ENCODE measurements at regions not wholly inside any gene's neighbourhood (a gene's known extent, or its start where the extent isn't known, plus 50 kb on each side); places are given as distances from the start of the nearest gene placed in this dataset.

DNA sequence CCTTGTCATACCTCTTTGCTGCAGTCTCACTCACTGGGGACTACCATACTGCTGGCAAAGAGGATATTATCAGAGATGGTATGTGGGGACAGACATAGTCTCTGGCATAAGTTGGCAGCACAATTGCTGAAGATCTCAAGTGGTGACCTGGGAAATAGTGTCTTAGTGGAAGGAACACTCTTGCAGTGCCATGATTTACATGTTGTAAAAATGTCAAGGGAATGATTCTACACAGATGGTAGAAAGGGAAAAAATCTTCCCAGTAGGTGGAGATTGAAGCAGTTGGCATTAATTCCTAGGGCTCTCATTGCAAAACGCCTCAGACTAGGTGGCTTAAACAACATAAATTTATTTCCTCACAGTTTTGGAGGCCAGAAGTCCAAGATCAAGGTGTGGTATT, 662.2 kb downstream of the DHX35 start:
- H3K4me1 ChIP-seq (ENCODE audit: insufficient read depth, low read length): no peaks in the 10 kb centered on the region
- H3K36me3 ChIP-seq (ENCODE audit: insufficient read depth, low read length): no peaks in the 10 kb centered on the region
- no peaks in the 10 kb centered on the region for H3K27me3 ChIP-seq (ENCODE audit: insufficient read depth, low read length)
- H3K4me3 ChIP-seq (ENCODE audit: low read length in 2 of 2): no peak overlapping the region
- DNase-seq: no peak
- H3K4me3 Mint-ChIP-seq: no peak overlapping the region
- no peak overlapping the region for H3K27ac Mint-ChIP-seq
- no peak overlapping the region for H3K27ac ChIP-seq (ENCODE audit: low read depth, low read length)
- intact Hi-C loops (cut with micrococcal nuclease): no loop called here
- CTCF ChIA-PET (ENCODE audit: partially characterized antibody): no interaction called here
- H3K9me3 ChIP-seq (ENCODE audit: control insufficient read depth in 1 of 2, low read length in 2 of 2): no peaks in the 10 kb centered on the region
- no peaks in the 10 kb centered on the region for H3K36me3 Mint-ChIP-seq
- peaks cover 0 to 4% (median 2%) of the 10 kb centered on the region in 8 donors for H3K9me3 Mint-ChIP-seq
- H3K27me3 Mint-ChIP-seq: no peaks in the 10 kb centered on the region
- POLR2A ChIA-PET (ENCODE audit: partially characterized antibody): no interaction called here
- no peaks in the 10 kb centered on the region for H3K4me1 Mint-ChIP-seq

DNA sequence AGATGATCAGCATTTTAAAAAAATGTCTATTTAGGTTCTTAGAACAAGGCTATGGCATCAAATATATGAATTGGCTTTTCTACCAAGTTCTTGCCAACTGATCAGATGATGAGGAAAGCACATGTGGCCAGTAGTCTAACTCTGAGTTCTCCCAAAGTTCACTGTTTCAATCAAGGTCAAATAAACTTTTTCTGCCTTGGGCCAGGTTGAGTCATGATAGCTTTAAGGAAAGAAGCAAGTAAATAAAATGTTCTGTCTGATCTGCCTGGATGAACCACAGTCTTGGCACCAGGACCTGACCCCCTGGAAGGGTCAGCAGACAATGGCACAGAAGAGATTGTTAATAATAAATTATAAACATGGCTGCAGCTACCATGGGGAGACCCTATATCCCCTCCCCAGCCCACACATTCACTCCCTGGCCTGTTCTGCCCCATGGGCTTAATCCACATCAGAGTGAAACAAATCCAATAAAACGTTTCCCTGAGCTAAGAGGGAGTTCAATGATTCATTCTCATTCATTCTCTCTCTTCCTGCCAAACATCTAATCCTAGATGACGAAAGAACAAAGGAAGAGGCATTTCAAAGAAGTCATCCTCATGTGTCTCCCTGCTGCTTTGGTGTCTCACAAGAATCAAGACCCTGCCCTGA, 661.6 kb downstream of the DHX35 start:
- ChIA-PET CTCF (ENCODE audit: partially characterized antibody) (no interaction called here), POLR2A (ENCODE audit: partially characterized antibody) (no interaction called here)
- Mint-ChIP-seq H3K4me1 (no peaks in the 10 kb centered on the region), H3K27ac (no peak overlapping the region), H3K4me3 (no peak overlapping the region), H3K9me3 (peaks cover 0 to 4% (median 2%) of the 10 kb centered on the region in 8 donors), H3K27me3 (no peaks in the 10 kb centered on the region), H3K36me3 (no peaks in the 10 kb centered on the region)
- Histone ChIP-seq H3K36me3 (ENCODE audit: insufficient read depth, low read length) (no peaks in the 10 kb centered on the region), H3K9me3 (ENCODE audit: control insufficient read depth in 1 of 2, low read length in 2 of 2) (no peaks in the 10 kb centered on the region), H3K27me3 (ENCODE audit: insufficient read depth, low read length) (no peaks in the 10 kb centered on the region), H3K4me1 (ENCODE audit: insufficient read depth, low read length) (no peaks in the 10 kb centered on the region), H3K27ac (ENCODE audit: low read depth, low read length) (no peak overlapping the region), H3K4me3 (ENCODE audit: low read length in 2 of 2) (no peak overlapping the region)
- intact Hi-C loops (cut with micrococcal nuclease): no loop called here
- no peak for DNase-seq

DNA sequence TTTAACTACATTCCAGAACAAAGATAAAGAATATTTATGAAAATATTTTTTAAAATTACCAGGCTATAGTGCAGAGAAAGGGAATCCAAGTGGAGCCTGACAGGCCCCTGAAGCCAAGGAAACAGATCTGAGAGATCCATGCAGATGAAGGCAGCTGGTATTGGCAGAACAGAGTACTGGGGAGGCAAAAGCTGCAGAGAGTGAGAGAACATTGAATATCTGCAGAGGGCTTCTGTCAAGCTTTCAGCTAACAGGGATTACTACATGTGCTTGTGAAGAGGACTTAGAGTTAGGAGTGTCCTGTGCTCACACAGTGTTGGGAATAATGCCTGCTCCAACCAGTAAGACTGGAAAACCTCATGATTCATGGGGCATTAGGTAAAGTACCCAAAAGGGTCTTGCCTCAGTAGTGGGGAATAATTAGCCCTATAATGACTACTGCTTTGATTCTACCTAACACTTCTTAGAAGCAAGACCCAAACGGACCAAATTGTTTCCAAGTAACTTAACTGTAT, 657.2 kb downstream of the DHX35 start:
- Histone ChIP-seq H3K9me3 (ENCODE audit: control insufficient read depth in 1 of 2, low read length in 2 of 2) (no peaks in the 10 kb centered on the region), H3K4me1 (ENCODE audit: insufficient read depth, low read length) (no peaks in the 10 kb centered on the region), H3K27ac (ENCODE audit: low read depth, low read length) (no peak overlapping the region), H3K27me3 (ENCODE audit: insufficient read depth, low read length) (no peaks in the 10 kb centered on the region), H3K36me3 (ENCODE audit: insufficient read depth, low read length) (no peaks in the 10 kb centered on the region), H3K4me3 (ENCODE audit: low read length in 2 of 2) (no peak overlapping the region)
- DNase-seq: no peak
- Mint-ChIP-seq H3K9me3 (peaks cover 0 to 4% (median 2%) of the 10 kb centered on the region in 8 donors), H3K27ac (no peak overlapping the region), H3K4me1 (no peaks in the 10 kb centered on the region), H3K36me3 (no peaks in the 10 kb centered on the region), H3K4me3 (no peak overlapping the region), H3K27me3 (no peaks in the 10 kb centered on the region)
- POLR2A ChIA-PET (ENCODE audit: partially characterized antibody): no interaction called here
- intact Hi-C loops (cut with micrococcal nuclease): no loop called here
- CTCF ChIA-PET (ENCODE audit: partially characterized antibody): no interaction called here

DNA sequence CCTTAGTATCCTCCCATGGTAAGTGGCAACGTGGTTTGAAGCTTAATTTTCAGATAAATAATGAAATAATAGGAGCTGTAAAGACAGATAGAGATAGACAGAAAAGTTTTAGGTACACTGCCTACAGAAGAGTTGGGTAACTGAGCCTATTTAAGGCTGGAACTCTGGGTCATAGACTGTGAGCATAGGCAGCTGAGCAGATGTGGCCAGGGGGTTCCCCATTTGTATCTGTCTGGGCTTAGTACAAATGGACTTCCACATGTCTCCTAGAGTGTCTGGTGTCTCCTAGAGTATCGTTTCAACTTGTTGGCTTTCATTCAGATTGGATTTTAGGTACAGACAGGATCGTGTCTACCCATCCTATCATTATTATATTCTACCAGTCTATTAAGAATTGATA, 649.8 kb downstream of the DHX35 start:
- no peaks in the 10 kb centered on the region for H3K9me3 ChIP-seq (ENCODE audit: control insufficient read depth in 1 of 2, low read length in 2 of 2)
- ChIA-PET POLR2A (ENCODE audit: partially characterized antibody) (no interaction called here), CTCF (ENCODE audit: partially characterized antibody) (no interaction called here)
- H3K27me3 ChIP-seq (ENCODE audit: insufficient read depth, low read length): no peaks in the 10 kb centered on the region
- intact Hi-C loops (cut with micrococcal nuclease): no loop called here
- no peaks in the 10 kb centered on the region for H3K4me1 ChIP-seq (ENCODE audit: insufficient read depth, low read length)
- Mint-ChIP-seq H3K9me3 (peaks cover 0 to 28% (median 7%) of the 10 kb centered on the region in 8 donors), H3K4me1 (no peaks in the 10 kb centered on the region), H3K27me3 (no peaks in the 10 kb centered on the region), H3K36me3 (no peaks in the 10 kb centered on the region), H3K27ac (no peak overlapping the region), H3K4me3 (no peak overlapping the region)
- H3K4me3 ChIP-seq (ENCODE audit: low read length in 2 of 2): no peak overlapping the region
- no peak overlapping the region for H3K27ac ChIP-seq (ENCODE audit: low read depth, low read length)
- no peaks in the 10 kb centered on the region for H3K36me3 ChIP-seq (ENCODE audit: insufficient read depth, low read length)
- DNase-seq: no peak

DNA sequence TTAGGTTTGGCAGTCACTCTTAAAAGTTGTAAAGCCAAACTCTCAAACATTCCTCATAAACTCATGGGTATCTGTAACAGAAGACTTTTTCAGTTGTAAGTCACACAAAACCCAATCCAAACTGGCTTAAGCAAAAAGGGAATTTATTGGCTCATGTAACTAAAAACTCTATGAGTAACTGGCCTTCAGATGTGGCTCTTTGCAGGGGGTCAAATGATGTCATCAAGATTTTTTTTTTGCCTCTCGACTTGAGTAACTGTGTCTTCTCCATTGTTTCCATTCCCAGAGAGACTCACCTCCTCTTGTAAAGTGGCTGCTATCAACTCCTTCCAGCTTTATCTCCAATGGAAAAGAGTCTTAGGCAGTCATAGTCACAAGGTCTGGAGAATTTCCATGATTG, 645.0 kb downstream of the DHX35 start:
- Mint-ChIP-seq H3K4me3 (no peak overlapping the region), H3K27me3 (peaks cover 0 to 3% of the 10 kb centered on the region in 2 donors), H3K36me3 (no peaks in the 10 kb centered on the region), H3K9me3 (peaks cover 0 to 28% (median 6%) of the 10 kb centered on the region in 8 donors), H3K4me1 (no peaks in the 10 kb centered on the region), H3K27ac (no peak overlapping the region)
- H3K4me1 ChIP-seq (ENCODE audit: insufficient read depth, low read length): no peaks in the 10 kb centered on the region
- CTCF ChIA-PET (ENCODE audit: partially characterized antibody): no interaction called here
- no peak overlapping the region for H3K27ac ChIP-seq (ENCODE audit: low read depth, low read length)
- DNase-seq: no peak
- H3K9me3 ChIP-seq (ENCODE audit: control insufficient read depth in 1 of 2, low read length in 2 of 2): no peaks in the 10 kb centered on the region
- intact Hi-C loops (cut with micrococcal nuclease): no loop called here
- POLR2A ChIA-PET (ENCODE audit: partially characterized antibody): no interaction called here
- H3K36me3 ChIP-seq (ENCODE audit: insufficient read depth, low read length): no peaks in the 10 kb centered on the region
- H3K27me3 ChIP-seq (ENCODE audit: insufficient read depth, low read length): no peaks in the 10 kb centered on the region
- H3K4me3 ChIP-seq (ENCODE audit: low read length in 2 of 2): no peak overlapping the region

DNA sequence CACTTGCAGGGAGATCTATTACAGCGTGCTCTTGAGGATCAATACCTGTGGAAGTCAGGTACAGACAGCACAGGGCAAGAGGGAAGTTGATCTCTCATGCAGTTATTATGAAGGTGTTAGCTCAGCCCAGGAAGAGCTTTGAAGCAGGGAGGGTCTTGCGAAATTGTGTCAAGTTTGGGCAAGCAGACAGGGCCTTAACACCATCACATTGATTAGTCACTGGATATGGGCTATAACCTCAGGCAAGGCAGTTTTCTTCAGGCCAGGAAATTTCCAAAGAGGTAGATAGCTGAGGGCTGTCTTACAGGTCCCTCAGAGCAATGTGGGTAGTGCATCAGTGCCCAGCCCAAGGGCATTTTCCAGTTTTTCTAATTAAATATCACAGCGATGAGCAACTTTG, 643.8 kb downstream of the DHX35 start:
- no peak for DNase-seq
- Mint-ChIP-seq H3K27ac (no peak overlapping the region), H3K4me3 (no peak overlapping the region), H3K27me3 (peaks cover 0 to 3% of the 10 kb centered on the region in 2 donors), H3K36me3 (no peaks in the 10 kb centered on the region), H3K9me3 (peaks cover 0 to 25% (median 5%) of the 10 kb centered on the region in 8 donors), H3K4me1 (no peaks in the 10 kb centered on the region)
- no peaks in the 10 kb centered on the region for H3K4me1 ChIP-seq (ENCODE audit: insufficient read depth, low read length)
- no peaks in the 10 kb centered on the region for H3K9me3 ChIP-seq (ENCODE audit: control insufficient read depth in 1 of 2, low read length in 2 of 2)
- intact Hi-C loops (cut with micrococcal nuclease): no loop called here
- no peak overlapping the region for H3K27ac ChIP-seq (ENCODE audit: low read depth, low read length)
- no peaks in the 10 kb centered on the region for H3K36me3 ChIP-seq (ENCODE audit: insufficient read depth, low read length)
- no peak overlapping the region for H3K4me3 ChIP-seq (ENCODE audit: low read length in 2 of 2)
- ChIA-PET CTCF (ENCODE audit: partially characterized antibody) (no interaction called here), POLR2A (ENCODE audit: partially characterized antibody) (no interaction called here)
- no peaks in the 10 kb centered on the region for H3K27me3 ChIP-seq (ENCODE audit: insufficient read depth, low read length)

DNA sequence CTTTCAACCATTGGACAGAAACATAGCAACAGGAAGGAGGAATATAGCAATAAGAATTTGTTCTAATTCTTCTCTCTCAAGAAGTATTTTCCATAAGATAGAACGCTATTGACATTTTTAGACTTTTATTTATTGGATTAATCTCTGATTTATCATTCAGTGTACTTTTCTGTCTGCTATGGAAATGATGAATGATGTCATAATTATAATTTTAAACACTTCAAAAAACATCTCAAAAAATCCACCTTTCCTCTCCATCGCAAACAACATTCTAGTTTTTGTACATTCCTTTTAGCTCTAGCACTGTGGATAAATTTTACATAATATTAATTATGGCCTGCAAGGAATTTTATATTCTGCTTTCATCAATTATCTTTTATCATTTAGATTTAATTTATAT, 643.2 kb downstream of the DHX35 start:
- intact Hi-C loops (cut with micrococcal nuclease): no loop called here
- Mint-ChIP-seq H3K27me3 (peaks cover 0 to 3% of the 10 kb centered on the region in 2 donors), H3K27ac (no peak overlapping the region), H3K36me3 (no peaks in the 10 kb centered on the region), H3K4me3 (no peak overlapping the region), H3K4me1 (no peaks in the 10 kb centered on the region), H3K9me3 (peaks cover 0 to 20% (median 3%) of the 10 kb centered on the region in 8 donors)
- no peak overlapping the region for H3K4me3 ChIP-seq (ENCODE audit: low read length in 2 of 2)
- H3K9me3 ChIP-seq (ENCODE audit: control insufficient read depth in 1 of 2, low read length in 2 of 2): no peaks in the 10 kb centered on the region
- H3K36me3 ChIP-seq (ENCODE audit: insufficient read depth, low read length): no peaks in the 10 kb centered on the region
- no peaks in the 10 kb centered on the region for H3K27me3 ChIP-seq (ENCODE audit: insufficient read depth, low read length)
- no peaks in the 10 kb centered on the region for H3K4me1 ChIP-seq (ENCODE audit: insufficient read depth, low read length)
- no peak overlapping the region for H3K27ac ChIP-seq (ENCODE audit: low read depth, low read length)
- POLR2A ChIA-PET (ENCODE audit: partially characterized antibody): no interaction called here
- CTCF ChIA-PET (ENCODE audit: partially characterized antibody): no interaction called here
- no peak for DNase-seq

DNA sequence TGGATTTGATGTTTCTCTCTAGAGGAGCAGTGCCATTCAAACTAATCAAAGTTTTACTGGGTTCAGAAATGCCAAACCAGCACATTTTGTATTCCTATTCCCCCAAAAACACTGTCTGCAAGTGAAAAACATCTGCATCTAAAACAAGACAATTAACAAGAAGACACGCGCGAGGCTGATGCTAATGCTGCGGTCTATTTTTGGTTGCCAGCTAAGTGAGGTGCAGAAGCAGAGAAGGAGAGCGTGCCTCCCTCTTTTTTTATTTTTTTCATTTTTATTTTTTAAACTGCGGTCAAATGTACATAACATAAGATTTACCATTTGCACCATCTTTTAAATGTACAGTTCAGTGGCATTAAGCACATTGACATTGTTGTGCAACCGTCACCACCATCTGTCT, 641.1 kb downstream of the DHX35 start:
- Histone ChIP-seq H3K27ac (ENCODE audit: low read depth, low read length) (no peak overlapping the region), H3K27me3 (ENCODE audit: insufficient read depth, low read length) (no peaks in the 10 kb centered on the region), H3K9me3 (ENCODE audit: control insufficient read depth in 1 of 2, low read length in 2 of 2) (no peaks in the 10 kb centered on the region), H3K4me3 (ENCODE audit: low read length in 2 of 2) (no peak overlapping the region), H3K36me3 (ENCODE audit: insufficient read depth, low read length) (no peaks in the 10 kb centered on the region), H3K4me1 (ENCODE audit: insufficient read depth, low read length) (no peaks in the 10 kb centered on the region)
- no peak overlapping the region for H3K27ac Mint-ChIP-seq
- POLR2A ChIA-PET (ENCODE audit: partially characterized antibody): no interaction called here
- CTCF ChIA-PET (ENCODE audit: partially characterized antibody): no interaction called here
- H3K36me3 Mint-ChIP-seq: no peaks in the 10 kb centered on the region
- intact Hi-C loops (cut with micrococcal nuclease): no loop called here
- H3K27me3 Mint-ChIP-seq: peaks cover 0 to 3% of the 10 kb centered on the region in 2 donors
- H3K4me1 Mint-ChIP-seq: no peaks in the 10 kb centered on the region
- DNase-seq: no peak
- H3K4me3 Mint-ChIP-seq: no peak overlapping the region
- peaks cover 0 to 5% (median 3%) of the 10 kb centered on the region in 8 donors for H3K9me3 Mint-ChIP-seq
